ENCODE measurements at regions not wholly inside any gene's neighbourhood (a gene's known extent, or its start where the extent isn't known, plus 50 kb on each side); places are given as distances from the start of the nearest gene placed in this dataset.

- TF ChIP-seq EZH2 (IDR thresholded peaks at IDR 0.05) (no peak), POLR2AphosphoS5 (IDR thresholded peaks at IDR 0.05; ENCODE audit: borderline replicate concordance, low read depth, low read length) (no peak)
Measured at GRCh38 chr1:96090134-96090533, 631.5 kb upstream of the PTBP2 start.

All from SK-N-MC (cell line).